ENCODE measurements at regions not wholly inside any gene's neighbourhood (a gene's known extent, or its start where the extent isn't known, plus 50 kb on each side); places are given as distances from the start of the nearest gene placed in this dataset.

- Histone ChIP-seq H3K27me3 (replicated peaks; ENCODE audit: insufficient read depth) (no peaks in the 10 kb centered on the region), H3K4me3 (no peak overlapping the region), H3K4me1 (ENCODE audit: control insufficient read depth in 1 of 2, low read depth in 2 of 2) (no peaks in the 10 kb centered on the region), H3K27ac (no peak overlapping the region), H3K36me3 (no peaks in the 10 kb centered on the region), H3K9me3 (no peaks in the 10 kb centered on the region)
- ATAC-seq (ENCODE audit: insufficient number of reproducible peaks, low FRiP score, low read depth) (no peak), DNase-seq (ENCODE audit: low spot score) (no peak)
- TF ChIP-seq CTCF (IDR thresholded peaks at IDR 0.05) = no peak
Measured at GRCh38 chr2:3008561-3008960, 369.1 kb downstream of the EIPR1 start.

- no peaks in the 10 kb centered on the region for H3K4me1 ChIP-seq (ENCODE audit: control insufficient read depth in 1 of 2, low read depth in 2 of 2)
- H3K36me3 ChIP-seq = no peaks in the 10 kb centered on the region
- TF ChIP-seq CTCF (IDR thresholded peaks at IDR 0.05) = no peak
- no peak overlapping the region for H3K4me3 ChIP-seq
- H3K27me3 ChIP-seq (replicated peaks; ENCODE audit: insufficient read depth) = no peaks in the 10 kb centered on the region
- no peak for ATAC-seq (ENCODE audit: insufficient number of reproducible peaks, low FRiP score, low read depth)
- DNase-seq (ENCODE audit: low spot score) = no peak
- H3K9me3 ChIP-seq = no peaks in the 10 kb centered on the region
- no peak overlapping the region for H3K27ac ChIP-seq
Measured at GRCh38 chr2:3007135-3007534, 370.5 kb downstream of the EIPR1 start.

- H3K4me3 ChIP-seq = no peak overlapping the region
- no peak overlapping the region for H3K27ac ChIP-seq
- no peak for ATAC-seq (ENCODE audit: insufficient number of reproducible peaks, low FRiP score, low read depth)
- H3K4me1 ChIP-seq (ENCODE audit: control insufficient read depth in 1 of 2, low read depth in 2 of 2) = no peaks in the 10 kb centered on the region
- no peak for DNase-seq (ENCODE audit: low spot score)
- H3K9me3 ChIP-seq = no peaks in the 10 kb centered on the region
- TF ChIP-seq CTCF (IDR thresholded peaks at IDR 0.05) = no peak
- H3K36me3 ChIP-seq = no peaks in the 10 kb centered on the region
- no peaks in the 10 kb centered on the region for H3K27me3 ChIP-seq (replicated peaks; ENCODE audit: insufficient read depth)
Measured at GRCh38 chr2:3005859-3006501, 371.6 kb downstream of the EIPR1 start.

GRCh38 chr2:3001615-3002560, 375.7 kb downstream of the EIPR1 start:
- Histone ChIP-seq H3K4me1 (ENCODE audit: control insufficient read depth in 1 of 2, low read depth in 2 of 2) (no peaks in the 10 kb centered on the region), H3K27me3 (replicated peaks; ENCODE audit: insufficient read depth) (no peaks in the 10 kb centered on the region), H3K9me3 (no peaks in the 10 kb centered on the region), H3K36me3 (no peaks in the 10 kb centered on the region), H3K4me3 (no peak overlapping the region), H3K27ac (no peak overlapping the region)
- ATAC-seq (ENCODE audit: insufficient number of reproducible peaks, low FRiP score, low read depth) (no peak), DNase-seq (ENCODE audit: low spot score) (no peak)
- no peak for TF ChIP-seq CTCF (IDR thresholded peaks at IDR 0.05)

GRCh38 chr2:3000968-3001367, 376.6 kb downstream of the EIPR1 start:
- TF ChIP-seq CTCF (IDR thresholded peaks at IDR 0.05) = no peak
- Histone ChIP-seq H3K27me3 (replicated peaks; ENCODE audit: insufficient read depth) (no peaks in the 10 kb centered on the region), H3K4me3 (no peak overlapping the region), H3K4me1 (ENCODE audit: control insufficient read depth in 1 of 2, low read depth in 2 of 2) (no peaks in the 10 kb centered on the region), H3K9me3 (no peaks in the 10 kb centered on the region), H3K27ac (no peak overlapping the region), H3K36me3 (no peaks in the 10 kb centered on the region)
- DNase-seq (ENCODE audit: low spot score) (no peak), ATAC-seq (ENCODE audit: insufficient number of reproducible peaks, low FRiP score, low read depth) (no peak)
